CD4-positive, alpha-beta T cell (primary cell): ENCODE measurements at regions not wholly inside any gene's neighbourhood (a gene's known extent, or its start where the extent isn't known, plus 50 kb on each side); places are given as distances from the start of the nearest gene placed in this dataset.

ENCODE experiments used
- ATAC-seq: fragments of 200-7000 bp; cut with Tn5 transposase; one replicate; pipeline ENCODE4 v1.10.0; 2022; ENCODE audit warnings: mild to moderate bottlenecking; ENCODE audit not compliant: poor library complexity
- CTCF ChIA-PET: fragments of 350-600 bp; sonication (Branson Sonifier 250); formaldehyde crosslinking; loops from one replicate; lab custom pipeline; 2021; ENCODE audit warnings: antibody characterized with exemption, inconsistent platforms; lab: Charles Lee
- POLR2A ChIA-PET: fragments of 350-600 bp; sonication (Branson Sonifier 250); formaldehyde crosslinking; loops from one replicate; lab custom pipeline; 2021; ENCODE audit warnings: antibody characterized with exemption, inconsistent platforms; lab: Charles Lee
- DNase-seq, 14 experiments: peaks; one replicate each; pipeline ENCODE4 v3.0.0-alpha.2; 2013 to 2020; ENCODE audit warnings: mixed read lengths in 2 of 14
- H3K27ac ChIP-seq, 2 donors: one replicate each; pipeline versions ENCODE4 v1.5.1 to v1.7.0; 2013; ENCODE audit warnings: low read length in 2 of 2, low read depth in 1 of 2, mild to moderate bottlenecking in 1 of 2
- H3K27me3 ChIP-seq, 2 experiments: 1 replicate in 1 of 2; 2 replicates in 1 of 2; pipeline versions ENCODE4 v1.6.1 to v1.7.0; 2013; ENCODE audit warnings: low read length in 2 of 2, control low read depth in 1 of 2, mild to moderate bottlenecking in 1 of 2, moderate library complexity in 1 of 2; ENCODE audit not compliant: insufficient read depth in 2 of 2, control insufficient read depth in 1 of 2
- H3K36me3 ChIP-seq: one replicate; pipeline ENCODE4 v1.6.1; 2013; ENCODE audit warnings: low read length, control low read depth; ENCODE audit not compliant: insufficient read depth
- H3K4me1 ChIP-seq: one replicate; pipeline ENCODE4 v1.6.1; 2013; ENCODE audit warnings: low read length, control low read depth; ENCODE audit not compliant: insufficient read depth
- H3K4me3 ChIP-seq: one replicate; pipeline ENCODE4 v1.5.1; 2013; ENCODE audit warnings: mild to moderate bottlenecking, low read length, moderate library complexity
- H3K9me3 ChIP-seq, 2 experiments: 1 replicate in 1 of 2; 2 replicates in 1 of 2; pipeline versions ENCODE4 v1.6.1 to v1.7.0; 2013; ENCODE audit warnings: low read length in 2 of 2, mild to moderate bottlenecking in 2 of 2, control low read depth in 1 of 2, moderate library complexity in 1 of 2; ENCODE audit not compliant: control insufficient read depth in 1 of 2, insufficient read depth in 1 of 2
- H3K27ac Mint-ChIP-seq: one replicate; pipeline ENCODE4 v1.8.0; 2020; ENCODE audit warnings: mixed read lengths
- H3K27me3 Mint-ChIP-seq: one replicate; pipeline ENCODE4 v1.8.0; 2021; ENCODE audit warnings: mixed read lengths
- H3K36me3 Mint-ChIP-seq: one replicate; pipeline ENCODE4 v1.8.0; 2021; ENCODE audit warnings: low read depth, mixed read lengths
- H3K4me1 Mint-ChIP-seq: one replicate; pipeline ENCODE4 v1.8.0; 2021; ENCODE audit warnings: low read depth, mixed read lengths
- H3K4me3 Mint-ChIP-seq: one replicate; pipeline ENCODE4 v1.8.0; 2020; ENCODE audit warnings: mild to moderate bottlenecking, mixed read lengths
- H3K9me3 Mint-ChIP-seq: one replicate; pipeline ENCODE4 v1.8.0; 2020; ENCODE audit warnings: mixed read lengths
- intact Hi-C, 2 experiments: fragments of 100-400 bp; cut with DNase I in 1 of 2; cut with micrococcal nuclease in 1 of 2; formaldehyde crosslinking; loops; one replicate each; pipeline versions ENCODE4 v1.15.1 to v1.9.0; 2023 to 2025; cut with DNase I, micrococcal nuclease
- TF ChIP-seq, protein P1 (sequence below): fragments of 200-600 bp; IDR thresholded peaks from one replicate; pipeline ENCODE4 v1.8.0; 2022; ENCODE audit warnings: antibody characterized with exemption, mild to moderate bottlenecking

DNA sequence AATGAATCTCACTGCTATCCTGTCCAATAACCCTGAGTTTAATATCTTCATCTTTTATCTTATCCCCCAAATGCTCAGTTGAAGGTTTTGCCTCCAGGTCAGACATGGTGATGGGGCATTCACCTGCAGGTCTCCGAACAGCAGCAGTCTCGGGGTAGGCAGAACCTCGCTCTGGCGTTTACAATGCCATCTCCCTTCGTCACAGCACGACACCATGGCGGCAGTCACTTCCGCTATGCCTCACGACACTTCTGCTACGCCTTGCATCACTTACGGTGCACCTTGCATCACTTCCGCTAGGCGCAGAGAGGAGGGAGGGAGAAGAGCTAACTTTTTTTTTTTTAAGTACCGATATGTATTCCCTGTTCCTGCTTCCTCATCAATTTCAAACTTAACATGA, 194.9 kb downstream of the BCAS1 start:
- H3K27ac ChIP-seq: no peak overlapping the region
- TF ChIP-seq, protein P1, sequence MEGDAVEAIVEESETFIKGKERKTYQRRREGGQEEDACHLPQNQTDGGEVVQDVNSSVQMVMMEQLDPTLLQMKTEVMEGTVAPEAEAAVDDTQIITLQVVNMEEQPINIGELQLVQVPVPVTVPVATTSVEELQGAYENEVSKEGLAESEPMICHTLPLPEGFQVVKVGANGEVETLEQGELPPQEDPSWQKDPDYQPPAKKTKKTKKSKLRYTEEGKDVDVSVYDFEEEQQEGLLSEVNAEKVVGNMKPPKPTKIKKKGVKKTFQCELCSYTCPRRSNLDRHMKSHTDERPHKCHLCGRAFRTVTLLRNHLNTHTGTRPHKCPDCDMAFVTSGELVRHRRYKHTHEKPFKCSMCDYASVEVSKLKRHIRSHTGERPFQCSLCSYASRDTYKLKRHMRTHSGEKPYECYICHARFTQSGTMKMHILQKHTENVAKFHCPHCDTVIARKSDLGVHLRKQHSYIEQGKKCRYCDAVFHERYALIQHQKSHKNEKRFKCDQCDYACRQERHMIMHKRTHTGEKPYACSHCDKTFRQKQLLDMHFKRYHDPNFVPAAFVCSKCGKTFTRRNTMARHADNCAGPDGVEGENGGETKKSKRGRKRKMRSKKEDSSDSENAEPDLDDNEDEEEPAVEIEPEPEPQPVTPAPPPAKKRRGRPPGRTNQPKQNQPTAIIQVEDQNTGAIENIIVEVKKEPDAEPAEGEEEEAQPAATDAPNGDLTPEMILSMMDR: no peak
- Mint-ChIP-seq H3K4me3 (no peak overlapping the region), H3K9me3 (no peaks in the 10 kb centered on the region), H3K36me3 (peaks cover 8% of the 10 kb centered on the region), H3K27ac (peak overlapping the region; percentile 19), H3K27me3 (no peaks in the 10 kb centered on the region), H3K4me1 (peaks cover 32% of the 10 kb centered on the region)
- peak in 3 of 14 experiments; percentile 21 to 58 (median 40) for DNase-seq
- ChIA-PET POLR2A (interaction anchor here (0.9 kb wide), 1 partner anchor 10 kb away, joined by 3 read pairs; no protein-coding TSS in a partner anchor), CTCF (no interaction called here)
- H3K27me3 ChIP-seq: no peaks in the 10 kb centered on the region
- ATAC-seq: no peak
- H3K4me1 ChIP-seq: peaks cover 25% of the 10 kb centered on the region
- no peaks in the 10 kb centered on the region for H3K36me3 ChIP-seq
- no peaks in the 10 kb centered on the region for H3K9me3 ChIP-seq
- H3K4me3 ChIP-seq: no peak overlapping the region
- intact Hi-C loops: no loop called here

DNA sequence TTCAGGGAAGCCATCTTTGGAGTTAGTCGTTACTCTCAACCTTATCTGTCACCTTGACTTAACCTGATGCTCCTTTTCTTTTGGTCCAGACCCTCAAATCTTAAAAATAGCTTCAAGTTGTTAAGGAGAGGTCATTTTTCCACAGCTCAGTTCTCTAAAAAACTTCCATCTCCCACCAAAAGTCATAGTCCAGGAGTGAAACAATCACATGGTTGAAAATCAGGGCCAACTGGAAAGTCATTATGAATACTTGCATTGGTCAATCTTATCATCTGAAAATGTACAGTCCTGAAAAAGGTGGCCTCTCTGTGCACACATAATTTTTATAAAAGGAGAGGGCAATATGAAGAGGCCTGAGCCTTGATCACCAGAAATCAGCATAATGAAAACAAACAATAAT, 195.7 kb downstream of the BCAS1 start:
- Histone ChIP-seq H3K27me3 (no peaks in the 10 kb centered on the region), H3K36me3 (no peaks in the 10 kb centered on the region), H3K27ac (no peak overlapping the region), H3K9me3 (no peaks in the 10 kb centered on the region), H3K4me1 (peaks cover 30% of the 10 kb centered on the region), H3K4me3 (no peak overlapping the region)
- no peak overlapping the region for H3K4me3 Mint-ChIP-seq
- no peaks in the 10 kb centered on the region for H3K27me3 Mint-ChIP-seq
- DNase-seq (no peak), ATAC-seq (no peak)
- intact Hi-C loops: loop anchor here (5.0 kb wide), 4 partner anchors 122 to 277 kb away; no protein-coding TSS in a partner anchor
- H3K4me1 Mint-ChIP-seq: peaks cover 38% of the 10 kb centered on the region
- ChIA-PET CTCF (no interaction called here), POLR2A (no interaction called here)
- H3K9me3 Mint-ChIP-seq: no peaks in the 10 kb centered on the region
- peaks cover 8% of the 10 kb centered on the region for H3K36me3 Mint-ChIP-seq
- TF ChIP-seq, protein P1: no peak
- peak overlapping the region; percentile 21 for H3K27ac Mint-ChIP-seq

DNA sequence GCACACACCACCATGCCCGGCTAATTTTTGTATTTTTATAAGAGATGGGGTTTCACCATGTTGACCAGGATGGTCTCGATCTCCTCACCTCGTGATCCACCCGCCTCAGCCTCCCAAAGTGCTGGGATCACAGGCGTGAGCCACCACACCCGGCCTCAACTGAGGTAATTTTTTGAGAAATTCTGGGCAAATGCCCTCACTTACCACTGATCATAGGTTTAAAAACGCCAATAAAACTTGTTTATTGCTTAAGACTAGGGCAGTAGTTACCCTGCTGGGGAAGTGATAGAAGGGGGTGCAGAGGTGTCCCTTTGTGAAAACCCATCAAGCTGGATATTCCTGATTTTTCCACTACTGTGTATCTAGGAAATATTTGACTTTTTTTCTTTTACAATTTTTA, 196.3 kb downstream of the BCAS1 start:
- Mint-ChIP-seq H3K36me3 (peaks cover 8% of the 10 kb centered on the region), H3K27ac (no peak overlapping the region), H3K9me3 (no peaks in the 10 kb centered on the region), H3K27me3 (no peaks in the 10 kb centered on the region), H3K4me1 (peaks cover 43% of the 10 kb centered on the region), H3K4me3 (no peak overlapping the region)
- ATAC-seq (no peak), DNase-seq (no peak)
- Histone ChIP-seq H3K9me3 (no peaks in the 10 kb centered on the region), H3K4me3 (no peak overlapping the region), H3K27ac (no peak overlapping the region), H3K4me1 (peaks cover 36% of the 10 kb centered on the region), H3K27me3 (no peaks in the 10 kb centered on the region), H3K36me3 (no peaks in the 10 kb centered on the region)
- CTCF ChIA-PET: interaction anchor here (1.3 kb wide), 1 partner anchor 42 kb away, joined by 4 read pairs; no protein-coding TSS in a partner anchor
- POLR2A ChIA-PET: no interaction called here
- TF ChIP-seq, protein P1: no peak
- intact Hi-C loops: loop anchor here (5.0 kb wide), 4 partner anchors 122 to 277 kb away; no protein-coding TSS in a partner anchor
